ENCODE measurements at regions not wholly inside any gene's neighbourhood (a gene's known extent, or its start where the extent isn't known, plus 50 kb on each side); places are given as distances from the start of the nearest gene placed in this dataset.
"Not testable (repeated sequence)": the region's sequence is repeated elsewhere in the genome, so short reads cannot be mapped to it uniquely, and the experiment has no call there.

- DNase-seq = no peak
Measured at GRCh38 chr11:45402049-45402630, 116.0 kb upstream of the SYT13 start.

- DNase-seq = no peak
Measured at GRCh38 chr11:45400591-45400990, 114.5 kb upstream of the SYT13 start.

- DNase-seq = no peak
Measured at GRCh38 chr11:45399166-45399565, 113.0 kb upstream of the SYT13 start.

GRCh38 chr11:45398325-45398724, 112.2 kb upstream of the SYT13 start:
- DNase-seq = no peak

GRCh38 chr11:45396394-45396793, 110.3 kb upstream of the SYT13 start:
- DNase-seq = no peak

- DNase-seq = no peak
Measured at GRCh38 chr11:45395947-45396346, 109.8 kb upstream of the SYT13 start.

GRCh38 chr11:45395421-45395820, 109.3 kb upstream of the SYT13 start:
- DNase-seq = no peak

- DNase-seq = no peak
Measured at GRCh38 chr11:45394294-45395085, 108.3 kb upstream of the SYT13 start.

GRCh38 chr11:45393826-45394225, 107.7 kb upstream of the SYT13 start:
- DNase-seq = no peak

- no peak for DNase-seq
Measured at GRCh38 chr11:45393334-45393733, 107.2 kb upstream of the SYT13 start.

- DNase-seq = no peak
Measured at GRCh38 chr11:45392591-45393091, 106.5 kb upstream of the SYT13 start.

GRCh38 chr11:45392154-45392553, 106.0 kb upstream of the SYT13 start:
- no peak for DNase-seq

GRCh38 chr11:45391168-45391850, 105.2 kb upstream of the SYT13 start:
- DNase-seq = no peak

GRCh38 chr11:45390407-45390806, 104.3 kb upstream of the SYT13 start:
- DNase-seq = no peak

- DNase-seq = no peak
Measured at GRCh38 chr11:45388472-45388871, 102.3 kb upstream of the SYT13 start.

GRCh38 chr11:45387885-45388284, 101.7 kb upstream of the SYT13 start:
- DNase-seq = not testable (repeated sequence)

GRCh38 chr11:45386972-45387371, 100.8 kb upstream of the SYT13 start:
- DNase-seq = no peak

- DNase-seq = no peak
Measured at GRCh38 chr11:45385844-45386243, 99.7 kb upstream of the SYT13 start.

- no peak for DNase-seq
Measured at GRCh38 chr11:45385423-45385822, 99.3 kb upstream of the SYT13 start.

- no peak for DNase-seq
Measured at GRCh38 chr11:45384711-45385241, 98.6 kb upstream of the SYT13 start.

- no peak for DNase-seq
Measured at GRCh38 chr11:45384016-45384415, 97.9 kb upstream of the SYT13 start.

- DNase-seq = no peak
Measured at GRCh38 chr11:45383224-45383623, 97.1 kb upstream of the SYT13 start.

GRCh38 chr11:45382133-45382878, 96.2 kb upstream of the SYT13 start:
- DNase-seq = no peak

Measured in midbrain (tissue), 1 donor.